SIG-M5 treated with dmso at 0.1 percent for 504 hours (cell line): ENCODE measurements at regions not wholly inside any gene's neighbourhood (a gene's known extent, or its start where the extent isn't known, plus 50 kb on each side); places are given as distances from the start of the nearest gene placed in this dataset.
"Not testable (repeated sequence)": the region's sequence is repeated elsewhere in the genome, so short reads cannot be mapped to it uniquely, and the experiment has no call there.

Source experiments
- DNase-seq: peaks from one replicate; lab custom pipeline; 2025; ENCODE audit not compliant: unreplicated experiment; lab: John Stamatoyannopoulos, UW

GRCh38 chr18:961644-962355 lies 57.1 kb downstream of the ADCYAP1 start:
- peak; percentile 28 for DNase-seq

- DNase-seq: no peak
Observed at GRCh38 chr18:963276-963675, 58.6 kb downstream of the ADCYAP1 start.

- DNase-seq: no peak
Observed at GRCh38 chr18:965921-966758, 61.5 kb downstream of the ADCYAP1 start.

- DNase-seq: no peak
Observed at GRCh38 chr18:966759-967576, 62.3 kb downstream of the ADCYAP1 start.

- not testable (repeated sequence) for DNase-seq
Observed at GRCh38 chr18:968910-969309, 64.2 kb downstream of the ADCYAP1 start.

GRCh38 chr18:969311-969710 lies 64.6 kb downstream of the ADCYAP1 start:
- not testable (repeated sequence) for DNase-seq

GRCh38 chr18:974606-975005 lies 69.9 kb downstream of the ADCYAP1 start:
- not testable (repeated sequence) for DNase-seq

- not testable (repeated sequence) for DNase-seq
Observed at GRCh38 chr18:976393-977128, 71.9 kb downstream of the ADCYAP1 start.

- DNase-seq: not testable (repeated sequence)
Observed at GRCh38 chr18:977327-977726, 72.7 kb downstream of the ADCYAP1 start.

- DNase-seq: not testable (repeated sequence)
Observed at GRCh38 chr18:977732-978131, 73.1 kb downstream of the ADCYAP1 start.

GRCh38 chr18:980586-980985 lies 75.9 kb downstream of the ADCYAP1 start:
- DNase-seq: no peak

GRCh38 chr18:984004-984403 lies 79.3 kb downstream of the ADCYAP1 start:
- no peak for DNase-seq

GRCh38 chr18:985212-985661 lies 80.6 kb downstream of the ADCYAP1 start:
- DNase-seq: no peak

GRCh38 chr18:986051-986450 lies 81.4 kb downstream of the ADCYAP1 start:
- no peak for DNase-seq

GRCh38 chr18:986552-986951 lies 81.9 kb downstream of the ADCYAP1 start:
- no peak for DNase-seq

GRCh38 chr18:987325-988186 lies 82.9 kb downstream of the ADCYAP1 start:
- DNase-seq: no peak

GRCh38 chr18:989425-989824 lies 84.8 kb downstream of the ADCYAP1 start:
- DNase-seq: no peak

- DNase-seq: no peak
Observed at GRCh38 chr18:990197-990596, 85.5 kb downstream of the ADCYAP1 start.

GRCh38 chr18:991441-991840 lies 86.8 kb downstream of the ADCYAP1 start:
- no peak for DNase-seq

GRCh38 chr18:993560-993959 lies 88.9 kb downstream of the ADCYAP1 start:
- no peak for DNase-seq
